ENCODE measurements at regions not wholly inside any gene's neighbourhood (a gene's known extent, or its start where the extent isn't known, plus 50 kb on each side); places are given as distances from the start of the nearest gene placed in this dataset.

GRCh38 chr2:18814387-18814786 is 225.0 kb upstream of the NT5C1B start:
- peak; percentile 70; the same call in 1 of the 2 replicates for TF ChIP-seq MZF1 (tag by site-specific recombination; IDR thresholded peaks at IDR 0.05; ENCODE audit: borderline replicate concordance)
- TF ChIP-seq PRDM6 (tag by site-specific recombination; IDR thresholded peaks at IDR 0.05), result peak; percentile 40; the same call in 1 of the 2 replicates
- TF ChIP-seq ZNF26 (tag by site-specific recombination; IDR thresholded peaks at IDR 0.05), result no peak
- TF ChIP-seq GFI1B (tag by site-specific recombination; IDR thresholded peaks at IDR 0.05), result 0 out of 2 replicates have a peak, but pooled peaks have one; percentile 23
- POLR2A ChIA-PET, result no interaction called here
- no peaks in the 10 kb centered on the region for H3K9me3 ChIP-seq (ENCODE audit: control insufficient read depth, insufficient read depth, low read depth, low read length)
- CTCF ChIA-PET, result interaction anchor here (1.0 kb wide), 1 partner anchor 64 kb away, joined by 3 read pairs; no protein-coding TSS in a partner anchor
- H3K36me3 ChIP-seq (ENCODE audit: control insufficient read depth in 2 of 2, insufficient read depth in 1 of 2, low read length in 2 of 2), result no peaks in the 10 kb centered on the region
- no peak overlapping the region for H3K4me3 ChIP-seq (ENCODE audit: low read depth, low read length)
- H3K27ac ChIP-seq (ENCODE audit: extremely low read depth, low read depth, low read length), result no peak overlapping the region
- H3K4me1 ChIP-seq (ENCODE audit: control insufficient read depth, insufficient read depth, low read length), result no peaks in the 10 kb centered on the region

GRCh38 chr2:18804536-18804935 is 215.2 kb upstream of the NT5C1B start:
- H3K36me3 ChIP-seq (ENCODE audit: control insufficient read depth in 2 of 2, insufficient read depth in 1 of 2, low read length in 2 of 2), result no peaks in the 10 kb centered on the region
- TF ChIP-seq ZNF416 (tag by site-specific recombination; IDR thresholded peaks at IDR 0.05), result no peak
- no peak for TF ChIP-seq INSM2 (tag by site-specific recombination; IDR thresholded peaks at IDR 0.05)
- no peak for TF ChIP-seq TSHZ1 (tag by site-specific recombination; IDR thresholded peaks at IDR 0.05; ENCODE audit: borderline replicate concordance)
- no peak for TF ChIP-seq ZNF621 (tag by site-specific recombination; IDR thresholded peaks at IDR 0.05)
- TF ChIP-seq GLI2 (tag by site-specific recombination; IDR thresholded peaks at IDR 0.05; ENCODE audit: borderline replicate concordance, low read depth), result no peak
- no peak for TF ChIP-seq WT1 (tag by site-specific recombination; IDR thresholded peaks at IDR 0.05)
- H3K4me1 ChIP-seq (ENCODE audit: control insufficient read depth, insufficient read depth, low read length), result no peaks in the 10 kb centered on the region
- ChIA-PET CTCF (no interaction called here), POLR2A (interaction anchor here (0.6 kb wide), 1 partner anchor 1427 kb away, joined by 3 read pairs; no protein-coding TSS in a partner anchor)
- no peaks in the 10 kb centered on the region for H3K9me3 ChIP-seq (ENCODE audit: control insufficient read depth, insufficient read depth, low read depth, low read length)
- H3K4me3 ChIP-seq (ENCODE audit: low read depth, low read length), result no peak overlapping the region
- H3K27ac ChIP-seq (ENCODE audit: extremely low read depth, low read depth, low read length), result no peak overlapping the region

GRCh38 chr2:18803141-18803939 is 214.0 kb upstream of the NT5C1B start:
- Histone ChIP-seq H3K4me1 (ENCODE audit: control insufficient read depth, insufficient read depth, low read length) (no peaks in the 10 kb centered on the region), H3K9me3 (ENCODE audit: control insufficient read depth, insufficient read depth, low read depth, low read length) (no peaks in the 10 kb centered on the region), H3K36me3 (ENCODE audit: control insufficient read depth in 2 of 2, insufficient read depth in 1 of 2, low read length in 2 of 2) (no peaks in the 10 kb centered on the region), H3K27ac (ENCODE audit: extremely low read depth, low read depth, low read length) (no peak overlapping the region), H3K4me3 (ENCODE audit: low read depth, low read length) (no peak overlapping the region)
- ChIA-PET POLR2A (no interaction called here), CTCF (interaction anchor here (0.8 kb wide), 1 partner anchor 32 kb away, joined by 3 read pairs; no protein-coding TSS in a partner anchor)
- TF ChIP-seq ZNF426 (tag by site-specific recombination; IDR thresholded peaks at IDR 0.05) (no peak), PATZ1 (tag by site-specific recombination; IDR thresholded peaks at IDR 0.05) (no peak), BCL6B (tag by site-specific recombination; IDR thresholded peaks at IDR 0.05) (no peak), ZNF23 (tag by site-specific recombination; IDR thresholded peaks at IDR 0.05; ENCODE audit: borderline replicate concordance) (no peak), BCL11B (tag by site-specific recombination; IDR thresholded peaks at IDR 0.05; ENCODE audit: low read depth) (no peak), TRIM28 (IDR thresholded peaks at IDR 0.05; ENCODE audit: borderline replicate concordance, low read length) (no peak), ZNF16 (tag by site-specific recombination; IDR thresholded peaks at IDR 0.05; ENCODE audit: low read depth) (no peak), ZNF37A (tag by site-specific recombination; IDR thresholded peaks at IDR 0.05) (no peak)

Measured in HEK293 (cell line).